ENCODE measurements at regions not wholly inside any gene's neighbourhood (a gene's known extent, or its start where the extent isn't known, plus 50 kb on each side); places are given as distances from the start of the nearest gene placed in this dataset.

DNA sequence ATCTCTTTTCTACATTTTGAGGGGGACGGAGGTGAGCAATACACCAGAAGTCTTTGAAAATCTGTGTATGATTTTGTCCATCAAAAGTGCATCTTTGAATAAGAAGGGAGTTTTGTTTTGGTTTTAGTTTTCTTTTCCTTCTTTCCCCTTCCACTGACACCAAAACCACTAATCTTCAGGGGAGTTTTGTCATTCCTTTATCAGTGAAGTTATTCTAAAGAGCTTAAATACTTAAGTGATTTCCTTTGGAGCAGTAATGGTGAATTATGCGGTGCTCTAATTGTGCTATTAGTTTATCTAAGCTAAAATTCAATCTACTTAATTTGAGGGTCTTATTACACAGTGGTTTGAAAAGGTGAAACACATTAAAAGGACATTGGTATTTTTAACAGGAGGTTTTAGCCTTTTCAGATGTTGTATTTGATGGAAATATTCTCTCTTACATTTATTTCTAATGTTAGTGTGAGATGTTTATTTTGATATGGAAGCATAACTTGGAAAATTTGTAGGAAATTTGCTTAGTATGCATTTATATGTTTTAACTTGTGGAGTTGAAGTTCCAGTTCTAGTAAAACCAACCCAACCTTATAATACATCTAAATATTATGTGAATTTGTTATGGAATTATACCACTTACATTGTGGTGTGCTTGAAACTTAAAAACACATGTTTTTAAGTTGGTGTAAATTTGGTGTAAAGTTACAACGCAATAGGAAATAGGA is 124.9 kb downstream of the PCDH7 start:
- Mint-ChIP-seq H3K27me3 (ENCODE audit: unreplicated experiment) (no peaks in the 10 kb centered on the region), H3K27ac (ENCODE audit: unreplicated experiment) (no peak overlapping the region), H3K4me1 (ENCODE audit: unreplicated experiment) (no peaks in the 10 kb centered on the region), H3K9me3 (ENCODE audit: unreplicated experiment) (no peaks in the 10 kb centered on the region), H3K4me3 (ENCODE audit: unreplicated experiment) (no peak overlapping the region), H3K36me3 (ENCODE audit: low read depth, unreplicated experiment) (no peaks in the 10 kb centered on the region)
- TF ChIP-seq, protein P1, sequence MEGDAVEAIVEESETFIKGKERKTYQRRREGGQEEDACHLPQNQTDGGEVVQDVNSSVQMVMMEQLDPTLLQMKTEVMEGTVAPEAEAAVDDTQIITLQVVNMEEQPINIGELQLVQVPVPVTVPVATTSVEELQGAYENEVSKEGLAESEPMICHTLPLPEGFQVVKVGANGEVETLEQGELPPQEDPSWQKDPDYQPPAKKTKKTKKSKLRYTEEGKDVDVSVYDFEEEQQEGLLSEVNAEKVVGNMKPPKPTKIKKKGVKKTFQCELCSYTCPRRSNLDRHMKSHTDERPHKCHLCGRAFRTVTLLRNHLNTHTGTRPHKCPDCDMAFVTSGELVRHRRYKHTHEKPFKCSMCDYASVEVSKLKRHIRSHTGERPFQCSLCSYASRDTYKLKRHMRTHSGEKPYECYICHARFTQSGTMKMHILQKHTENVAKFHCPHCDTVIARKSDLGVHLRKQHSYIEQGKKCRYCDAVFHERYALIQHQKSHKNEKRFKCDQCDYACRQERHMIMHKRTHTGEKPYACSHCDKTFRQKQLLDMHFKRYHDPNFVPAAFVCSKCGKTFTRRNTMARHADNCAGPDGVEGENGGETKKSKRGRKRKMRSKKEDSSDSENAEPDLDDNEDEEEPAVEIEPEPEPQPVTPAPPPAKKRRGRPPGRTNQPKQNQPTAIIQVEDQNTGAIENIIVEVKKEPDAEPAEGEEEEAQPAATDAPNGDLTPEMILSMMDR (IDR thresholded peaks at IDR 0.05; ENCODE audit: unreplicated experiment), result no peak
- no peak for DNase-seq (ENCODE audit: low spot score)

- Mint-ChIP-seq H3K36me3 (ENCODE audit: low read depth, unreplicated experiment) (no peaks in the 10 kb centered on the region), H3K4me1 (ENCODE audit: unreplicated experiment) (no peaks in the 10 kb centered on the region), H3K9me3 (ENCODE audit: unreplicated experiment) (no peaks in the 10 kb centered on the region), H3K27me3 (ENCODE audit: unreplicated experiment) (no peaks in the 10 kb centered on the region), H3K27ac (ENCODE audit: unreplicated experiment) (no peak overlapping the region), H3K4me3 (ENCODE audit: unreplicated experiment) (no peak overlapping the region)
- TF ChIP-seq, protein P1 (IDR thresholded peaks at IDR 0.05; ENCODE audit: unreplicated experiment), result no peak
- DNase-seq (ENCODE audit: low spot score), result no peak
Measured at GRCh38 chr4:30847167-30847566, 127.0 kb downstream of the PCDH7 start.

DNA sequence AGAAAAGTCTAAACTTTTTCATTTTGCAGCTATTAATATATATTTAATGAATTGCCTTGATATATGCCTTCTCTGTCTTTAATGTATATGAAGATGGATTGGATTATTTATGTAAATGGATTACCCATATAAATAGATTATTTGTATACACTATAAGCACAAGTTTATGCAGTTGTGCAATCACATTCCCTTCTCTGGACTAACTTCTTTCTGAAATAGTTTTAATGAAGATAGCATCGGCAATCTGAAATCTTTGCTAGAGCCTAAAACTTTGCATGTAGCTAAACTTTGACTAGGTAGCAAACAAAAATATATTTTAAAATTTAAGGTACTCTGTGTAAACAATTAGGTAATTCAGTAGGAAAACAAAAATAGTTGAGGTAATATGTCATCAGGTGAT is 127.8 kb downstream of the PCDH7 start:
- Mint-ChIP-seq H3K36me3 (ENCODE audit: low read depth, unreplicated experiment) (no peaks in the 10 kb centered on the region), H3K4me1 (ENCODE audit: unreplicated experiment) (no peaks in the 10 kb centered on the region), H3K27ac (ENCODE audit: unreplicated experiment) (no peak overlapping the region), H3K9me3 (ENCODE audit: unreplicated experiment) (no peaks in the 10 kb centered on the region), H3K27me3 (ENCODE audit: unreplicated experiment) (no peaks in the 10 kb centered on the region), H3K4me3 (ENCODE audit: unreplicated experiment) (no peak overlapping the region)
- TF ChIP-seq, protein P1 (IDR thresholded peaks at IDR 0.05; ENCODE audit: unreplicated experiment), result no peak
- no peak for DNase-seq (ENCODE audit: low spot score)

DNA sequence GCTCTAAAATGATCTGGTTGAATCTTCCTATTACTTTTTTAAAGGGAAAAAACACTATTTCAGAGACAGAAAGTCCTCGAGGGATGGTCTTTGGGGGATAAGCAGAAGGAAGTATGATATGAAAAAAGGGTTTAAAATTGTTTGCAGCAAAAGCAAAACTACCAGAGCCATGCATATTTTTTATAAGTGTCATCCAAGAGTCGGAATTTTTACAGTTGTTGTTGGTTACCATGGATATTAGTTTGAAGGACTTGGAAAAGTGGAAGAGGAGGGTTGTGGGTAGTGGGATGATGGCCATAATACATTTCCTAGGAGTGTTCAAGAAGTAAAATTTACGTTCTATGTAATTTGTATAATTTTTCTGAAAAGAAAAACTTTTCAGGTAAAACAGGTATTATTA is 134.4 kb downstream of the PCDH7 start:
- Mint-ChIP-seq H3K4me1 (ENCODE audit: unreplicated experiment) (no peaks in the 10 kb centered on the region), H3K27ac (ENCODE audit: unreplicated experiment) (no peak overlapping the region), H3K4me3 (ENCODE audit: unreplicated experiment) (no peak overlapping the region), H3K9me3 (ENCODE audit: unreplicated experiment) (no peaks in the 10 kb centered on the region), H3K36me3 (ENCODE audit: low read depth, unreplicated experiment) (no peaks in the 10 kb centered on the region), H3K27me3 (ENCODE audit: unreplicated experiment) (no peaks in the 10 kb centered on the region)
- DNase-seq (ENCODE audit: low spot score), result no peak
- TF ChIP-seq, protein P1 (IDR thresholded peaks at IDR 0.05; ENCODE audit: unreplicated experiment), result no peak

DNA sequence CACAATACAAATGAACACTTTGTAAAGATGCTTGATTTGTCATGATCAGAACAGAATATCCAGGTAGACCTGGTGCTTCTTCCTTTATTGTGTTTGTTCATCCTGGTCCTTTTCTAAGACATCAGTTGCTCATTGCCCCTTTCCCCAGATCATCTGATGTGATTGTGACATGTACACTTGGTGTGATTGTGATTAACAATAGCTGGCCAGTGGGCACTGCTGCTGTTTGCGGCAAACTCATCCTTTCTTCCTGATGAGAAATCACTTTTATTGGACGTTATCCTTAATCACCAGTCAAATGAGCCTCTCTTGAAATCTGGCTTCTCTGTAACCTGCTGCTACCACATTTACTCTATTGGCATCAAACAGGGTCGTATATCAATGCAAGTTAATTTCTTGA is 135.1 kb downstream of the PCDH7 start:
- TF ChIP-seq, protein P1 (IDR thresholded peaks at IDR 0.05; ENCODE audit: unreplicated experiment), result no peak
- no peaks in the 10 kb centered on the region for H3K4me1 Mint-ChIP-seq (ENCODE audit: unreplicated experiment)

More for the DNA sequence above, 135.1 kb downstream of the PCDH7 start:
- DNase-seq (ENCODE audit: low spot score), result no peak
- Mint-ChIP-seq H3K27ac (ENCODE audit: unreplicated experiment) (no peak overlapping the region), H3K27me3 (ENCODE audit: unreplicated experiment) (no peaks in the 10 kb centered on the region), H3K9me3 (ENCODE audit: unreplicated experiment) (no peaks in the 10 kb centered on the region), H3K4me3 (ENCODE audit: unreplicated experiment) (no peak overlapping the region), H3K36me3 (ENCODE audit: low read depth, unreplicated experiment) (no peaks in the 10 kb centered on the region)

Measured in endothelial cell (in vitro differentiated cells).